HFFc6 (cell line): ENCODE measurements at regions not wholly inside any gene's neighbourhood (a gene's known extent, or its start where the extent isn't known, plus 50 kb on each side); places are given as distances from the start of the nearest gene placed in this dataset.

Source experiments
- DNase-seq: peaks from one replicate; pipeline ENCODE4 v3.0.0-alpha.2; 2018
- H3K27ac Mint-ChIP-seq: 2 replicates; pipeline ENCODE4 v1.8.0; 2020; ENCODE audit warnings: mild to moderate bottlenecking, mixed read lengths
- H3K27me3 Mint-ChIP-seq: 2 replicates; pipeline ENCODE4 v1.8.0; 2021; ENCODE audit warnings: mild to moderate bottlenecking, moderate library complexity, mixed read lengths; ENCODE audit not compliant: insufficient read depth
- H3K36me3 Mint-ChIP-seq: 2 replicates; pipeline ENCODE4 v1.8.0; 2021; ENCODE audit warnings: low read depth, mixed read lengths
- H3K4me1 Mint-ChIP-seq: 2 replicates; pipeline ENCODE4 v1.8.0; 2020; ENCODE audit warnings: low read depth, mixed read lengths
- H3K4me3 Mint-ChIP-seq: 2 replicates; pipeline ENCODE4 v1.8.0; 2020; ENCODE audit warnings: mild to moderate bottlenecking, moderate library complexity, mixed read lengths
- H3K9me3 Mint-ChIP-seq: 2 replicates; pipeline ENCODE4 v1.8.0; 2020; ENCODE audit warnings: mild to moderate bottlenecking, mixed read lengths
- CTCF ChIP-seq: fragments of 200-600 bp; sonication (generic); IDR thresholded peaks from 2 replicates; pipeline ENCODE4 v1.5.0; 2021; ENCODE audit warnings: antibody characterized with exemption, mild to moderate bottlenecking

- H3K4me3 Mint-ChIP-seq, result peak overlapping the region; percentile 18
- H3K4me1 Mint-ChIP-seq, result peaks cover 33% of the 10 kb centered on the region
- no peak for TF ChIP-seq CTCF
- DNase-seq, result peak; percentile 80
- no peaks in the 10 kb centered on the region; the same call in 1 of the 2 replicates for H3K27me3 Mint-ChIP-seq
- H3K27ac Mint-ChIP-seq, result peak overlapping the region; percentile 67
- no peaks in the 10 kb centered on the region for H3K36me3 Mint-ChIP-seq
- no peaks in the 10 kb centered on the region for H3K9me3 Mint-ChIP-seq
These were observed 286.8 kb downstream of the NR2F1-AS1 start for GRCh38 chr5:93294199-93294598.

- Mint-ChIP-seq H3K4me3 (no peak overlapping the region), H3K36me3 (peaks cover 26% of the 10 kb centered on the region), H3K4me1 (peaks cover 25% of the 10 kb centered on the region), H3K9me3 (peaks cover 16% of the 10 kb centered on the region), H3K27ac (no peak overlapping the region), H3K27me3 (no peaks in the 10 kb centered on the region; the same call in 1 of the 2 replicates)
- TF ChIP-seq CTCF, result no peak
- DNase-seq, result no peak
These were observed 291.1 kb downstream of the NR2F1-AS1 start for GRCh38 chr5:93289942-93290341.

GRCh38 chr5:93285461-93285860 is 295.6 kb downstream of the NR2F1-AS1 start:
- no peaks in the 10 kb centered on the region for H3K27me3 Mint-ChIP-seq
- H3K9me3 Mint-ChIP-seq, result peaks cover 16% of the 10 kb centered on the region
- peaks cover 26% of the 10 kb centered on the region for H3K36me3 Mint-ChIP-seq
- peak overlapping the region; percentile 64 for H3K27ac Mint-ChIP-seq
- no peak overlapping the region for H3K4me3 Mint-ChIP-seq
- TF ChIP-seq CTCF, result no peak
- peaks cover 15% of the 10 kb centered on the region for H3K4me1 Mint-ChIP-seq
- DNase-seq, result no peak

GRCh38 chr5:93281980-93282772 is 298.8 kb downstream of the NR2F1-AS1 start:
- DNase-seq, result no peak
- no peak for TF ChIP-seq CTCF
- Mint-ChIP-seq H3K27me3 (no peaks in the 10 kb centered on the region), H3K36me3 (peaks cover 15% of the 10 kb centered on the region), H3K9me3 (peaks cover 13% of the 10 kb centered on the region), H3K27ac (no peak overlapping the region), H3K4me3 (no peak overlapping the region), H3K4me1 (peaks cover 48% of the 10 kb centered on the region)

GRCh38 chr5:93280518-93280917 is 300.5 kb downstream of the NR2F1-AS1 start:
- no peak for TF ChIP-seq CTCF
- H3K4me3 Mint-ChIP-seq, result no peak overlapping the region
- no peaks in the 10 kb centered on the region for H3K27me3 Mint-ChIP-seq
- H3K36me3 Mint-ChIP-seq, result no peaks in the 10 kb centered on the region
- H3K9me3 Mint-ChIP-seq, result no peaks in the 10 kb centered on the region
- H3K4me1 Mint-ChIP-seq, result peaks cover 53% of the 10 kb centered on the region
- no peak overlapping the region for H3K27ac Mint-ChIP-seq
- DNase-seq, result no peak
